ENCODE measurements at regions not wholly inside any gene's neighbourhood (a gene's known extent, or its start where the extent isn't known, plus 50 kb on each side); places are given as distances from the start of the nearest gene placed in this dataset.

DNA sequence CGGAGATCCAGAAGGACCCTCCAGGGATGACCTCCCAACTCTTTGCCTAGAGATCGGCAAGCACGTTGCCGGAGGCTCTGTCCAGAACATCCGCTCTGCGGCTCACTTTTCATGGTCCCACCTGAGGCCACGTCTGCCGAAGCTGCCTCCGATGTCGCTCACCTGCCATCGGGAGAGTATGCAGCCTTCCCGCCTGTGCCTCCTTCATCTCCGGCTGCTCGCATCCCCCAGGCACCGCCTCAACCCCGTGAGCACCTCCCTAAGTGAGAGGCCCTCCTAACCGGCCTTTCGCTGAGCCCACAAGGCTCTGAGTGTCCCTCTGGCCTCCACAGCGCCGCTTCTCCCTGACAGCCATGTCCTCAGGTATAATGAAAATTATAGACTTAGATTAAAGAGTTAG lies 275.1 kb downstream of the EFNB2 start:
- H2AFZ ChIP-seq (ENCODE audit: low read length), result no peak overlapping the region
- TF ChIP-seq, protein P1, sequence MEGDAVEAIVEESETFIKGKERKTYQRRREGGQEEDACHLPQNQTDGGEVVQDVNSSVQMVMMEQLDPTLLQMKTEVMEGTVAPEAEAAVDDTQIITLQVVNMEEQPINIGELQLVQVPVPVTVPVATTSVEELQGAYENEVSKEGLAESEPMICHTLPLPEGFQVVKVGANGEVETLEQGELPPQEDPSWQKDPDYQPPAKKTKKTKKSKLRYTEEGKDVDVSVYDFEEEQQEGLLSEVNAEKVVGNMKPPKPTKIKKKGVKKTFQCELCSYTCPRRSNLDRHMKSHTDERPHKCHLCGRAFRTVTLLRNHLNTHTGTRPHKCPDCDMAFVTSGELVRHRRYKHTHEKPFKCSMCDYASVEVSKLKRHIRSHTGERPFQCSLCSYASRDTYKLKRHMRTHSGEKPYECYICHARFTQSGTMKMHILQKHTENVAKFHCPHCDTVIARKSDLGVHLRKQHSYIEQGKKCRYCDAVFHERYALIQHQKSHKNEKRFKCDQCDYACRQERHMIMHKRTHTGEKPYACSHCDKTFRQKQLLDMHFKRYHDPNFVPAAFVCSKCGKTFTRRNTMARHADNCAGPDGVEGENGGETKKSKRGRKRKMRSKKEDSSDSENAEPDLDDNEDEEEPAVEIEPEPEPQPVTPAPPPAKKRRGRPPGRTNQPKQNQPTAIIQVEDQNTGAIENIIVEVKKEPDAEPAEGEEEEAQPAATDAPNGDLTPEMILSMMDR (IDR thresholded peaks at IDR 0.05; ENCODE audit: extremely low read depth, low read depth, low read length), result no peak
- no peak overlapping the region for H3K4me2 ChIP-seq (ENCODE audit: insufficient read depth, low read length)
- no peaks in the 10 kb centered on the region for H3K79me2 ChIP-seq (ENCODE audit: insufficient read depth, low read length)
- H3K27me3 ChIP-seq (ENCODE audit: insufficient read depth, low read length), result no peaks in the 10 kb centered on the region
- no peak for DNase-seq (ENCODE audit: insufficient read length, low spot score, missing footprints)
- no peaks in the 10 kb centered on the region for H4K20me1 ChIP-seq (ENCODE audit: insufficient read depth, low read length)
- H3K9me3 ChIP-seq (ENCODE audit: low read depth, low read length), result no peaks in the 10 kb centered on the region
- H3K36me3 ChIP-seq (ENCODE audit: insufficient read depth, low read length), result no peaks in the 10 kb centered on the region
- H3K27ac ChIP-seq (ENCODE audit: low read depth, low read length), result no peak overlapping the region
- no peaks in the 10 kb centered on the region for H3K4me1 ChIP-seq (ENCODE audit: insufficient read depth, low read length)
- H3K4me3 ChIP-seq (ENCODE audit: insufficient read depth, low read length), result no peak overlapping the region

DNA sequence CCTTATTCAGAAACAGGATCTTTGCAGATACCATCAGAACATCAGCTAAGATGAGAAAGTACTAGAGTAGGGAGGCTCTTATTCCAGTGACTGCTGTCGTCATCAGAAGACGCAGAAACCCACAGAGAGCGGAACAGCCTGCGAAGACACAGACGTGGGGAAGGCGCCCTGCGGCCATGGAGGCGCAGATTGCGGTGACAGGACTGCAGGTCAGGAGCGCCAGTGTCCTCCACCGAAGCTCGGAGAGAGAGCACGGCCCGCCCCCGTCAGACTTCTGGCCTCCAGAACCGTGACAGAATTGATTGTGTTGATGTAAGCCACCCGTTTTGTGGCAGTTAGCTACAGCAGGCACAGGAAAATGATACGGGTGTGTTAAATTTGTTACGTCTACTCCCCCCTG lies 275.5 kb downstream of the EFNB2 start:
- Histone ChIP-seq H2AFZ (ENCODE audit: low read length) (no peak overlapping the region), H3K27ac (ENCODE audit: low read depth, low read length) (no peak overlapping the region), H3K4me1 (ENCODE audit: insufficient read depth, low read length) (no peaks in the 10 kb centered on the region), H3K9me3 (ENCODE audit: low read depth, low read length) (no peaks in the 10 kb centered on the region), H4K20me1 (ENCODE audit: insufficient read depth, low read length) (no peaks in the 10 kb centered on the region), H3K27me3 (ENCODE audit: insufficient read depth, low read length) (no peaks in the 10 kb centered on the region), H3K4me3 (ENCODE audit: insufficient read depth, low read length) (no peak overlapping the region), H3K4me2 (ENCODE audit: insufficient read depth, low read length) (no peak overlapping the region), H3K79me2 (ENCODE audit: insufficient read depth, low read length) (no peaks in the 10 kb centered on the region), H3K36me3 (ENCODE audit: insufficient read depth, low read length) (no peaks in the 10 kb centered on the region)
- no peak for DNase-seq (ENCODE audit: insufficient read length, low spot score, missing footprints)
- TF ChIP-seq, protein P1 (IDR thresholded peaks at IDR 0.05; ENCODE audit: extremely low read depth, low read depth, low read length), result no peak

DNA sequence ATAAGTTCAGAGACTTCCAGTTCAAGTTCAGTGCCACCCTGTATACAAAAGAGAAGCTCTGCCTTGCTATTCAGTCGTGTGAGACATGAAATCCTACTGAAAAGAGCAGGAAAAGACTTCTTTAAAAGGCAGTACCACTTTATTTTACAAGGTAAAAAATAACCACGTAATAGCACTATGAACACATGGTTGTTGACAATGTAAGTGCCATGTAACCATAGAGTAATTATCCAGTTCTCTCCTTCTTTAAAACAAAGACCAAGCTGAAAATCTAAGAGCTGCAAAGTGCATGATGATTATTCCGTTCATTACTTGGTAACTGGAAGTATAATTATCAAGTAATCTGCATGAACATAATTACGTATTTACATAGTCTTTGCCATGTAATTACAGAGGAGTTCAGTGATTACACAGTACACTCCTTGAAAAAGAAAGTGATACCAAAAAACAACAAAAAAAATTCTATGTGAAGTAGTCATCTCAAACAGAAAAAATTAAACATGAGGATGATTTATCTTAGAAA lies 288.7 kb downstream of the EFNB2 start:
- no peaks in the 10 kb centered on the region for H3K36me3 ChIP-seq (ENCODE audit: insufficient read depth, low read length)
- H2AFZ ChIP-seq (ENCODE audit: low read length), result peak overlapping the region; percentile 64
- H3K9me3 ChIP-seq (ENCODE audit: low read depth, low read length), result no peaks in the 10 kb centered on the region
- TF ChIP-seq, protein P1 (IDR thresholded peaks at IDR 0.05; ENCODE audit: extremely low read depth, low read depth, low read length), result no peak
- H3K4me2 ChIP-seq (ENCODE audit: insufficient read depth, low read length), result peak overlapping the region; percentile 56
- H3K27me3 ChIP-seq (ENCODE audit: insufficient read depth, low read length), result no peaks in the 10 kb centered on the region
- H4K20me1 ChIP-seq (ENCODE audit: insufficient read depth, low read length), result no peaks in the 10 kb centered on the region
- H3K4me1 ChIP-seq (ENCODE audit: insufficient read depth, low read length), result no peaks in the 10 kb centered on the region
- H3K27ac ChIP-seq (ENCODE audit: low read depth, low read length), result no peak overlapping the region
- no peaks in the 10 kb centered on the region for H3K79me2 ChIP-seq (ENCODE audit: insufficient read depth, low read length)
- peak overlapping the region; percentile 40 for H3K4me3 ChIP-seq (ENCODE audit: insufficient read depth, low read length)
- DNase-seq (ENCODE audit: insufficient read length, low spot score, missing footprints), result no peak

- no peak overlapping the region for H3K27ac ChIP-seq (ENCODE audit: low read depth, low read length)
- no peaks in the 10 kb centered on the region for H3K79me2 ChIP-seq (ENCODE audit: insufficient read depth, low read length)
- DNase-seq (ENCODE audit: insufficient read length, low spot score, missing footprints), result no peak
- no peaks in the 10 kb centered on the region for H3K9me3 ChIP-seq (ENCODE audit: low read depth, low read length)
- no peaks in the 10 kb centered on the region for H3K4me1 ChIP-seq (ENCODE audit: insufficient read depth, low read length)
- TF ChIP-seq, protein P1 (IDR thresholded peaks at IDR 0.05; ENCODE audit: extremely low read depth, low read depth, low read length), result no peak
- H3K4me3 ChIP-seq (ENCODE audit: insufficient read depth, low read length), result peak overlapping the region; percentile 40
- H3K4me2 ChIP-seq (ENCODE audit: insufficient read depth, low read length), result peak overlapping the region; percentile 56
- H3K27me3 ChIP-seq (ENCODE audit: insufficient read depth, low read length), result no peaks in the 10 kb centered on the region
- peak overlapping the region; percentile 64 for H2AFZ ChIP-seq (ENCODE audit: low read length)
- H3K36me3 ChIP-seq (ENCODE audit: insufficient read depth, low read length), result no peaks in the 10 kb centered on the region
- H4K20me1 ChIP-seq (ENCODE audit: insufficient read depth, low read length), result no peaks in the 10 kb centered on the region
These were observed 289.2 kb downstream of the EFNB2 start for GRCh38 chr13:106246242-106246641.

Data from osteoblast (primary cell).